ENCODE measurements at regions not wholly inside any gene's neighbourhood (a gene's known extent, or its start where the extent isn't known, plus 50 kb on each side); places are given as distances from the start of the nearest gene placed in this dataset.

DNA sequence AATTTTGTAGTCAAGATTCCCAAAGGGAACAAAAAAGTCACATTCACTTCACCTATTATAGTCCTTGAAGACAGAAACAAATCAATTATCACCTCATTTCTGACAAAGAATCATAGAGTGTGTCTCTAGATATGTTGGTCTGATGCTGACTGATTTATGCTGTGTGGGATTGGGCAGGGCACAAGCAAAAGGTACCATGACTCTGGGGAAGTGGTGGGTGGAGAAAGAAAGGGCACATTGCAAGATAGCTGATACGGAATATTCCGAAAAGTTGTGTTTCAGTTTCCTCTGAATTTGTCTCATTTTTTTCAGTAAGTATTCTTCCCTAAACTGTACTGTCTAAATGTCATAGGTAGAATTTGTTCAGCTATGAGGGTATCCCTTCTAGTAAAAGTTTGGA is 268.0 kb downstream of the MREG start:
- H3K9me3 ChIP-seq (ENCODE audit: low read length), result no peaks in the 10 kb centered on the region
- CTCF ChIA-PET, result no interaction called here
- H3K36me3 ChIP-seq (ENCODE audit: low read depth, low read length), result no peaks in the 10 kb centered on the region
- no peaks in the 10 kb centered on the region for H3K79me2 ChIP-seq (ENCODE audit: low read length)
- no peak overlapping the region for H3K4me2 ChIP-seq (ENCODE audit: low read length)
- peaks cover 36% of the 10 kb centered on the region for H3K4me1 ChIP-seq (ENCODE audit: insufficient read depth, low read length)
- H3K4me3 ChIP-seq (ENCODE audit: low read length), result no peak overlapping the region
- POLR2A ChIA-PET (ENCODE audit: unreplicated experiment), result no interaction called here
- no peak for TF ChIP-seq EZH2 (IDR thresholded peaks at IDR 0.05; ENCODE audit: low read length, unreplicated experiment)
- TF ChIP-seq CTCF (conservative IDR thresholded peaks at IDR 0.05; ENCODE audit: low read depth, low read length), result no peak
- TF ChIP-seq EZH2phosphoT487 (IDR thresholded peaks at IDR 0.05; ENCODE audit: borderline replicate concordance, low read length), result no peak
- DNase-seq (no peak), ATAC-seq (no peak)
- no peaks in the 10 kb centered on the region for H4K20me1 ChIP-seq (ENCODE audit: low read length)
- no peak overlapping the region for H2AFZ ChIP-seq (ENCODE audit: low read length)
- intact Hi-C loops (cut with micrococcal nuclease), result no loop called here
- H3F3A ChIP-seq (ENCODE audit: low read length, unreplicated experiment), result no peaks in the 10 kb centered on the region
- no peak overlapping the region for H3K27ac ChIP-seq (ENCODE audit: low read length)
- BruUV-seq (replicated peaks), result no TSS peak
- H3K9me2 ChIP-seq (replicated peaks; ENCODE audit: low read length), result no peaks in the 10 kb centered on the region
- no peaks in the 10 kb centered on the region for H3K27me3 ChIP-seq (ENCODE audit: low read length)
- no peak overlapping the region for H3K9ac ChIP-seq (ENCODE audit: low read length)

DNA sequence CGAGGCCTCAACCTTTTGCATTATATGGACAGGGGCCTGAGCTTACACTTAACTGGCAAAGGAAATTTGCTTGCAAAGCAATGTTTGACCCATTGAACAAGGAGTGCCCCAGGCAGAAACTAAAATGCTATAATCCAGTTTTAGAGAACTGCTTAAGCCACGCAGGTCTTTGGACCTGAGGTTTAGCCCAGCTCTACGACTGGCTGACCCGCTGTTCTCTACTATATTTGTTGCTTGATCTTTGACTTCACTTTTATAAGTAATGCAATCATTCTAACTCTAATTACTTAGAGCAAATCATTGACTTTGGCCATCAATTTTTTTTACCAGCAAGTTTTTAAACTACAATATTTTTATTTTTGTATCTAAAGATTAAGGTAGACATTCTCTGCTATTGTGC is 268.8 kb downstream of the MREG start:
- Histone ChIP-seq H3K79me2 (ENCODE audit: low read length) (no peaks in the 10 kb centered on the region), H4K20me1 (ENCODE audit: low read length) (no peaks in the 10 kb centered on the region), H3K4me2 (ENCODE audit: low read length) (no peak overlapping the region), H2AFZ (ENCODE audit: low read length) (no peak overlapping the region), H3K4me3 (ENCODE audit: low read length) (no peak overlapping the region), H3K36me3 (ENCODE audit: low read depth, low read length) (no peaks in the 10 kb centered on the region), H3K9ac (ENCODE audit: low read length) (no peak overlapping the region), H3K4me1 (ENCODE audit: insufficient read depth, low read length) (peaks cover 28% of the 10 kb centered on the region), H3K27ac (ENCODE audit: low read length) (no peak overlapping the region), H3K9me3 (ENCODE audit: low read length) (no peaks in the 10 kb centered on the region), H3F3A (ENCODE audit: low read length, unreplicated experiment) (no peaks in the 10 kb centered on the region), H3K9me2 (replicated peaks; ENCODE audit: low read length) (no peaks in the 10 kb centered on the region), H3K27me3 (ENCODE audit: low read length) (no peaks in the 10 kb centered on the region)
- TF ChIP-seq EZH2 (IDR thresholded peaks at IDR 0.05; ENCODE audit: low read length, unreplicated experiment) (no peak), CTCF (conservative IDR thresholded peaks at IDR 0.05; ENCODE audit: low read depth, low read length) (no peak), EZH2phosphoT487 (IDR thresholded peaks at IDR 0.05; ENCODE audit: borderline replicate concordance, low read length) (no peak)
- DNase-seq, result no peak
- no TSS peak for BruUV-seq (replicated peaks)
- intact Hi-C loops (cut with micrococcal nuclease), result no loop called here
- POLR2A ChIA-PET (ENCODE audit: unreplicated experiment), result no interaction called here
- CTCF ChIA-PET, result interaction anchor here (0.6 kb wide), 1 partner anchor 316 kb away, joined by 4 read pairs; no protein-coding TSS in a partner anchor
- ATAC-seq, result no peak

DNA sequence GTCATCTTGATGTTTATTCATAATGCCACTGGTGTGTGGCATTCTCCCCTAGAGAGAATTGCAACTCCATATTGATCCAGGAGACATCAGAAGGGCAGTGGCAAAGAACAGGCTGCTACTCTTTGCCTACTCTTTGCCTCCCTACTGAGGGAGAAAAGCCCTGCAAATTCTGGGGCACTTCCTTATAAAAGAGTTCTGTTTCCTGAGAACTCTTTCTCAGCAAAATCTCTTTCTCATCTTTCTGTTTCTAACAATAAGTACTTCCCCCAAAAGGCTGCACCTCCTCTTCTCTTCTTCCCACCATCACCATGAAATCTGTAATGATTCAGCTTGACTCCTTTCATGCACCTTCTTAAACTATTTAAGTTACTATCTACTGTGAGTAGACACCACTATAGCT is 270.3 kb downstream of the MREG start:
- no peak overlapping the region for H3K4me2 ChIP-seq (ENCODE audit: low read length)
- no peak overlapping the region for H3K9ac ChIP-seq (ENCODE audit: low read length)
- H3K79me2 ChIP-seq (ENCODE audit: low read length), result no peaks in the 10 kb centered on the region
- H3K27ac ChIP-seq (ENCODE audit: low read length), result no peak overlapping the region
- no peaks in the 10 kb centered on the region for H3K9me2 ChIP-seq (replicated peaks; ENCODE audit: low read length)
- H3K4me1 ChIP-seq (ENCODE audit: insufficient read depth, low read length), result peaks cover 18% of the 10 kb centered on the region
- intact Hi-C loops (cut with micrococcal nuclease), result no loop called here
- ChIA-PET POLR2A (ENCODE audit: unreplicated experiment) (no interaction called here), CTCF (no interaction called here)
- DNase-seq (no peak), ATAC-seq (no peak)
- H4K20me1 ChIP-seq (ENCODE audit: low read length), result no peaks in the 10 kb centered on the region
- no peaks in the 10 kb centered on the region for H3K9me3 ChIP-seq (ENCODE audit: low read length)
- TF ChIP-seq CTCF (conservative IDR thresholded peaks at IDR 0.05; ENCODE audit: low read depth, low read length), result no peak
- no peak for TF ChIP-seq EZH2 (IDR thresholded peaks at IDR 0.05; ENCODE audit: low read length, unreplicated experiment)
- TF ChIP-seq EZH2phosphoT487 (IDR thresholded peaks at IDR 0.05; ENCODE audit: borderline replicate concordance, low read length), result no peak
- no peak overlapping the region for H2AFZ ChIP-seq (ENCODE audit: low read length)
- no peak overlapping the region for H3K4me3 ChIP-seq (ENCODE audit: low read length)
- H3F3A ChIP-seq (ENCODE audit: low read length, unreplicated experiment), result no peaks in the 10 kb centered on the region
- no TSS peak for BruUV-seq (replicated peaks)
- H3K36me3 ChIP-seq (ENCODE audit: low read depth, low read length), result no peaks in the 10 kb centered on the region
- H3K27me3 ChIP-seq (ENCODE audit: low read length), result no peaks in the 10 kb centered on the region
